GM23338 (cell line): ENCODE measurements at regions not wholly inside any gene's neighbourhood (a gene's known extent, or its start where the extent isn't known, plus 50 kb on each side); places are given as distances from the start of the nearest gene placed in this dataset.

Source experiments
- ATAC-seq: fragments of 200-7000 bp; cut with Tn5 transposase; 3 replicates; pipeline ENCODE4 v1.9.1; 2020
- DNase-seq: peaks from one replicate; pipeline ENCODE4 v3.0.0-alpha.2; 2015; ENCODE audit warnings: low spot score
- H2AFZ ChIP-seq: fragments of 200-600 bp; sonication (generic); 2 replicates; pipeline ENCODE4 v1.8.0; 2016; ENCODE audit warnings: antibody characterized with exemption, mild to moderate bottlenecking, moderate library complexity
- H3F3A ChIP-seq: fragments of 200-600 bp; sonication (generic); replicated peaks from 2 replicates; pipeline ENCODE4 v1.8.0; 2017; ENCODE audit warnings: antibody characterized with exemption, mixed run types, low read depth
- H3K27ac ChIP-seq: fragments of 200-600 bp; sonication (generic); 2 replicates; pipeline ENCODE4 v1.6.1; 2016; ENCODE audit warnings: low read depth
- H3K27me3 ChIP-seq: fragments of 200-600 bp; sonication (generic); 2 replicates; pipeline ENCODE4 v1.8.0; 2016; ENCODE audit warnings: mild to moderate bottlenecking, mixed run types, moderate library complexity; ENCODE audit not compliant: insufficient read depth
- H3K36me3 ChIP-seq: fragments of 200-600 bp; sonication (generic); 2 replicates; pipeline ENCODE4 v1.8.0; 2016; ENCODE audit warnings: mild to moderate bottlenecking; ENCODE audit not compliant: insufficient read depth
- H3K4me1 ChIP-seq: fragments of 200-600 bp; sonication (generic); 2 replicates; pipeline ENCODE4 v1.8.0; 2016; ENCODE audit warnings: mild to moderate bottlenecking, moderate library complexity; ENCODE audit not compliant: insufficient read depth
- H3K4me2 ChIP-seq: fragments of 200-600 bp; sonication (generic); 2 replicates; pipeline ENCODE4 v1.7.1; 2017; ENCODE audit warnings: mixed run types
- H3K4me3 ChIP-seq: fragments of 200-600 bp; sonication (generic); 2 replicates; pipeline ENCODE4 v1.6.1; 2016; ENCODE audit warnings: mixed run types
- H3K79me2 ChIP-seq: fragments of 200-600 bp; sonication (generic); replicated peaks from 2 replicates; pipeline ENCODE4 v1.8.0; 2017; ENCODE audit warnings: mild to moderate bottlenecking; ENCODE audit not compliant: insufficient read depth
- H3K9me2 ChIP-seq: fragments of 200-600 bp; sonication (generic); 2 replicates; pipeline ENCODE4 v1.8.0; 2017; ENCODE audit not compliant: insufficient read depth
- H4K20me1 ChIP-seq: fragments of 200-600 bp; sonication (generic); replicated peaks from 2 replicates; pipeline ENCODE4 v1.8.0; 2017; ENCODE audit warnings: mild to moderate bottlenecking; ENCODE audit not compliant: insufficient read depth
- H3K27ac Mint-ChIP-seq: 2 replicates; pipeline ENCODE4 v1.8.0; 2020; ENCODE audit warnings: inconsistent platforms, mild to moderate bottlenecking, moderate library complexity, mixed read lengths
- H3K27me3 Mint-ChIP-seq: 3 replicates; pipeline ENCODE4 v1.8.0; 2022; ENCODE audit warnings: low read depth, mild to moderate bottlenecking, moderate library complexity, mixed read lengths, inconsistent platforms; ENCODE audit not compliant: insufficient read depth, poor library complexity
- H3K36me3 Mint-ChIP-seq: 3 replicates; pipeline ENCODE4 v1.8.0; 2021; ENCODE audit warnings: low read depth, mild to moderate bottlenecking, inconsistent platforms, moderate library complexity, mixed read lengths
- H3K4me1 Mint-ChIP-seq: 3 replicates; pipeline ENCODE4 v1.8.0; 2020; ENCODE audit warnings: mild to moderate bottlenecking, inconsistent platforms, mixed read lengths
- H3K4me3 Mint-ChIP-seq: 3 replicates; pipeline ENCODE4 v1.8.0; 2021; ENCODE audit warnings: moderate library complexity, mild to moderate bottlenecking, inconsistent platforms, mixed read lengths
- H3K9me3 Mint-ChIP-seq: 3 replicates; pipeline ENCODE4 v1.8.0; 2020; ENCODE audit warnings: moderate library complexity, mild to moderate bottlenecking, inconsistent platforms, mixed read lengths
- CREB1 ChIP-seq: fragments of 250-450 bp; sonication (Bioruptor Pico); IDR thresholded peaks from 2 replicates; pipeline ENCODE4 v1.5.0; 2020; ENCODE audit warnings: low read depth, mild to moderate bottlenecking, moderate library complexity
- CTCF ChIP-seq, 2 experiments: fragments of 200-600 bp in 1 of 2; sonication (generic) in 1 of 2; conservative IDR thresholded peaks; 2 replicates each; pipeline versions ENCODE4 v1.5.1 to v1.6.1; 2016 to 2017; ENCODE audit warnings: antibody characterized with exemption in 2 of 2, low read depth in 2 of 2, mild to moderate bottlenecking in 2 of 2, moderate library complexity in 1 of 2
- ETS1 ChIP-seq: IDR thresholded peaks from 2 replicates; pipeline ENCODE4 v1.6.1; 2016; ENCODE audit warnings: antibody characterized with exemption
- EZH2 ChIP-seq: fragments of 200-600 bp; sonication (generic); IDR thresholded peaks from one replicate; pipeline ENCODE4 v1.8.0; 2017; ENCODE audit warnings: antibody characterized with exemption, mild to moderate bottlenecking, low read depth; ENCODE audit not compliant: unreplicated experiment
- EZH2phosphoT487 ChIP-seq: fragments of 200-600 bp; sonication (generic); IDR thresholded peaks from one replicate; pipeline ENCODE4 v1.8.1; 2018; ENCODE audit warnings: antibody characterized with exemption; ENCODE audit not compliant: unreplicated experiment
- JUNB ChIP-seq: IDR thresholded peaks from one replicate; pipeline ENCODE4 v1.6.1; 2016; ENCODE audit warnings: antibody characterized with exemption; ENCODE audit not compliant: unreplicated experiment
- NANOG ChIP-seq: IDR thresholded peaks from 2 replicates; pipeline ENCODE4 v1.6.1; 2016; ENCODE audit warnings: antibody characterized with exemption, borderline replicate concordance
- POLR2AphosphoS5 ChIP-seq: IDR thresholded peaks from 2 replicates; pipeline ENCODE4 v1.6.1; 2016; ENCODE audit warnings: antibody characterized with exemption, low read depth
- STAT1 ChIP-seq: IDR thresholded peaks from one replicate; pipeline ENCODE4 v1.6.1; 2016; ENCODE audit warnings: antibody characterized with exemption; ENCODE audit not compliant: unreplicated experiment
- ZNF114 ChIP-seq: fragments of 250-450 bp; sonication (Bioruptor Pico); IDR thresholded peaks from 2 replicates; pipeline ENCODE4 v1.5.0; 2020; ENCODE audit warnings: mild to moderate bottlenecking, moderate library complexity
- ZNF331 ChIP-seq: fragments of 250-450 bp; sonication (Bioruptor Pico); IDR thresholded peaks from 2 replicates; pipeline ENCODE4 v1.5.0; 2020; ENCODE audit warnings: low read depth, mild to moderate bottlenecking, moderate library complexity
- ZNF462 ChIP-seq: fragments of 250-450 bp; sonication (Bioruptor Pico); IDR thresholded peaks from 2 replicates; pipeline ENCODE4 v1.5.0; 2020; ENCODE audit warnings: mild to moderate bottlenecking, moderate library complexity
- TF ChIP-seq, protein P1 (sequence below): IDR thresholded peaks from one replicate; pipeline ENCODE4 v1.6.1; 2018; ENCODE audit warnings: antibody characterized with exemption; ENCODE audit not compliant: unreplicated experiment

- Histone ChIP-seq H3K4me2 (no peak overlapping the region), H3K4me1 (no peaks in the 10 kb centered on the region), H3K36me3 (peaks cover 4% of the 10 kb centered on the region; the same call in 1 of the 2 replicates), H2AFZ (no peak overlapping the region), H3K9me2 (no peaks in the 10 kb centered on the region), H3K4me3 (no peak overlapping the region), H3K79me2 (no peaks in the 10 kb centered on the region), H3K27ac (no peak overlapping the region), H3K27me3 (no peaks in the 10 kb centered on the region), H3F3A (no peaks in the 10 kb centered on the region), H4K20me1 (no peaks in the 10 kb centered on the region; the same call in 1 of the 2 replicates)
- no peak overlapping the region for H3K27ac Mint-ChIP-seq
- H3K27me3 Mint-ChIP-seq: no peaks in the 10 kb centered on the region
- H3K4me3 Mint-ChIP-seq: no peak overlapping the region
- ATAC-seq (no peak), DNase-seq (no peak)
- no peaks in the 10 kb centered on the region for H3K4me1 Mint-ChIP-seq
- TF ChIP-seq ZNF114 (CRISPR knock-in tag) (no peak), ZNF462 (CRISPR knock-in tag) (no peak), JUNB (no peak), POLR2AphosphoS5 (no peak), CREB1 (CRISPR knock-in tag) (no peak), ZNF331 (CRISPR knock-in tag) (no peak), EZH2 (no peak), NANOG (no peak), ETS1 (no peak), STAT1 (no peak), EZH2phosphoT487 (no peak), CTCF (conservative IDR thresholded peaks at IDR 0.05; ENCODE audit: low read depth in 2 of 2) (no peak)
- TF ChIP-seq, protein P1, sequence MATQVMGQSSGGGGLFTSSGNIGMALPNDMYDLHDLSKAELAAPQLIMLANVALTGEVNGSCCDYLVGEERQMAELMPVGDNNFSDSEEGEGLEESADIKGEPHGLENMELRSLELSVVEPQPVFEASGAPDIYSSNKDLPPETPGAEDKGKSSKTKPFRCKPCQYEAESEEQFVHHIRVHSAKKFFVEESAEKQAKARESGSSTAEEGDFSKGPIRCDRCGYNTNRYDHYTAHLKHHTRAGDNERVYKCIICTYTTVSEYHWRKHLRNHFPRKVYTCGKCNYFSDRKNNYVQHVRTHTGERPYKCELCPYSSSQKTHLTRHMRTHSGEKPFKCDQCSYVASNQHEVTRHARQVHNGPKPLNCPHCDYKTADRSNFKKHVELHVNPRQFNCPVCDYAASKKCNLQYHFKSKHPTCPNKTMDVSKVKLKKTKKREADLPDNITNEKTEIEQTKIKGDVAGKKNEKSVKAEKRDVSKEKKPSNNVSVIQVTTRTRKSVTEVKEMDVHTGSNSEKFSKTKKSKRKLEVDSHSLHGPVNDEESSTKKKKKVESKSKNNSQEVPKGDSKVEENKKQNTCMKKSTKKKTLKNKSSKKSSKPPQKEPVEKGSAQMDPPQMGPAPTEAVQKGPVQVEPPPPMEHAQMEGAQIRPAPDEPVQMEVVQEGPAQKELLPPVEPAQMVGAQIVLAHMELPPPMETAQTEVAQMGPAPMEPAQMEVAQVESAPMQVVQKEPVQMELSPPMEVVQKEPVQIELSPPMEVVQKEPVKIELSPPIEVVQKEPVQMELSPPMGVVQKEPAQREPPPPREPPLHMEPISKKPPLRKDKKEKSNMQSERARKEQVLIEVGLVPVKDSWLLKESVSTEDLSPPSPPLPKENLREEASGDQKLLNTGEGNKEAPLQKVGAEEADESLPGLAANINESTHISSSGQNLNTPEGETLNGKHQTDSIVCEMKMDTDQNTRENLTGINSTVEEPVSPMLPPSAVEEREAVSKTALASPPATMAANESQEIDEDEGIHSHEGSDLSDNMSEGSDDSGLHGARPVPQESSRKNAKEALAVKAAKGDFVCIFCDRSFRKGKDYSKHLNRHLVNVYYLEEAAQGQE: no peak
- no peaks in the 10 kb centered on the region; the same call in 2 of the 3 replicates for H3K9me3 Mint-ChIP-seq
- H3K36me3 Mint-ChIP-seq: peaks cover 20% of the 10 kb centered on the region
Measured at GRCh38 chr15:62653122-62653521, 389.4 kb upstream of the TPM1 start.
